ENCODE measurements at regions not wholly inside any gene's neighbourhood (a gene's known extent, or its start where the extent isn't known, plus 50 kb on each side); places are given as distances from the start of the nearest gene placed in this dataset.

DNA sequence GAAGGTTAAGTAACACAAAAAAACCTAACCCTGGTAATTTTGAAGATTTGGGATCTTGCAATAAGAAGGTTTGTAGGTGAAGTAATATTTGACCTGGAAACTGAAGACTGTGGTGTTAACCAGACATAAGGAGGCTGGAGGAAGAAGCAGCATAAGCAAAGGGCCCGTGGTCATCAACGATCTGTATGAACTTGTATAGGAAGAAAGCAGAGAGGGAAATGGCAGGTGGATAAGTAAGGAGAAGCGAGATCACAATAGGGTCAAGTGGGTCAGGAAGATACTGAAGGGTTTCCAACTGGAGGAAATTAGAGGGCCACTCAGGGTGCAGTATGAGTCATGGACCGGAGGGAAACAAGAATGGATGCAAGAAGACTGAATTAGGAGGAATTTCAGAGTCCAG lies 103.8 kb upstream of the SORBS2 start:
- TF ChIP-seq, protein P1, sequence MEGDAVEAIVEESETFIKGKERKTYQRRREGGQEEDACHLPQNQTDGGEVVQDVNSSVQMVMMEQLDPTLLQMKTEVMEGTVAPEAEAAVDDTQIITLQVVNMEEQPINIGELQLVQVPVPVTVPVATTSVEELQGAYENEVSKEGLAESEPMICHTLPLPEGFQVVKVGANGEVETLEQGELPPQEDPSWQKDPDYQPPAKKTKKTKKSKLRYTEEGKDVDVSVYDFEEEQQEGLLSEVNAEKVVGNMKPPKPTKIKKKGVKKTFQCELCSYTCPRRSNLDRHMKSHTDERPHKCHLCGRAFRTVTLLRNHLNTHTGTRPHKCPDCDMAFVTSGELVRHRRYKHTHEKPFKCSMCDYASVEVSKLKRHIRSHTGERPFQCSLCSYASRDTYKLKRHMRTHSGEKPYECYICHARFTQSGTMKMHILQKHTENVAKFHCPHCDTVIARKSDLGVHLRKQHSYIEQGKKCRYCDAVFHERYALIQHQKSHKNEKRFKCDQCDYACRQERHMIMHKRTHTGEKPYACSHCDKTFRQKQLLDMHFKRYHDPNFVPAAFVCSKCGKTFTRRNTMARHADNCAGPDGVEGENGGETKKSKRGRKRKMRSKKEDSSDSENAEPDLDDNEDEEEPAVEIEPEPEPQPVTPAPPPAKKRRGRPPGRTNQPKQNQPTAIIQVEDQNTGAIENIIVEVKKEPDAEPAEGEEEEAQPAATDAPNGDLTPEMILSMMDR (optimal IDR thresholded peaks at IDR 0.05 in 1 of 3, IDR thresholded peaks at IDR 0.05 in 1 of 3, conservative IDR thresholded peaks at IDR 0.05 in 1 of 3; ENCODE audit: extremely low read depth in 1 of 3, insufficient read depth in 2 of 3, low read length in 3 of 3): no peak
- TF ChIP-seq EZH2 (IDR thresholded peaks at IDR 0.05; ENCODE audit: low read length): no peak
